Left lung (tissue), 4 donors: ENCODE measurements at regions not wholly inside any gene's neighbourhood (a gene's known extent, or its start where the extent isn't known, plus 50 kb on each side); places are given as distances from the start of the nearest gene placed in this dataset.

Source experiments
- ATAC-seq: fragments of 200-7000 bp; cut with Tn5 transposase; one replicate; pipeline ENCODE4 v1.9.1; 2020; ENCODE audit warnings: moderate library complexity
- DNase-seq, 4 donors: peaks; one replicate each; pipeline ENCODE4 v3.0.0-alpha.2; 2013 to 2020
- H3K27ac ChIP-seq, 2 donors: fragments of 200-600 bp; sonication (generic) in 1 of 2; one replicate each; pipeline versions ENCODE4 v1.5.0 to v1.8.0; 2020 to 2021
- H3K27me3 ChIP-seq, 2 donors: fragments of 200-600 bp; sonication (generic) in 1 of 2; one replicate each; pipeline versions ENCODE4 v1.5.0 to v1.8.0; 2020 to 2021
- H3K36me3 ChIP-seq, 2 donors: fragments of 200-600 bp; sonication (generic) in 1 of 2; one replicate each; pipeline versions ENCODE4 v1.5.0 to v1.8.0; 2020 to 2021
- H3K4me1 ChIP-seq, 2 donors: fragments of 200-600 bp; one replicate each; pipeline ENCODE4 v1.8.0; 2021
- H3K4me3 ChIP-seq, 2 donors: fragments of 200-600 bp; sonication (generic) in 1 of 2; one replicate each; pipeline versions ENCODE4 v1.5.0 to v1.8.0; 2020 to 2021; ENCODE audit warnings: mild to moderate bottlenecking in 1 of 2
- H3K9me3 ChIP-seq, 2 donors: fragments of 200-600 bp; sonication (generic) in 1 of 2; one replicate each; pipeline versions ENCODE4 v1.5.0 to v1.8.0; 2020 to 2021
- intact Hi-C, 2 donors: fragments of 100-400 bp; cut with DNase I; formaldehyde crosslinking; loops; one replicate each; pipeline versions ENCODE4 v1.11.2 to v1.14.2; 2022
- TF ChIP-seq, protein P1 (sequence below), 2 donors: fragments of 200-600 bp; sonication (generic) in 1 of 2; IDR thresholded peaks; one replicate each; pipeline versions ENCODE4 v1.5.0 to v1.8.0; 2021; ENCODE audit warnings: antibody characterized with exemption in 2 of 2
- donor health status: DM: no; HTN: yes; CAD: no.
- donor health status: DM: no; HTN: no; CAD: no.

DNA sequence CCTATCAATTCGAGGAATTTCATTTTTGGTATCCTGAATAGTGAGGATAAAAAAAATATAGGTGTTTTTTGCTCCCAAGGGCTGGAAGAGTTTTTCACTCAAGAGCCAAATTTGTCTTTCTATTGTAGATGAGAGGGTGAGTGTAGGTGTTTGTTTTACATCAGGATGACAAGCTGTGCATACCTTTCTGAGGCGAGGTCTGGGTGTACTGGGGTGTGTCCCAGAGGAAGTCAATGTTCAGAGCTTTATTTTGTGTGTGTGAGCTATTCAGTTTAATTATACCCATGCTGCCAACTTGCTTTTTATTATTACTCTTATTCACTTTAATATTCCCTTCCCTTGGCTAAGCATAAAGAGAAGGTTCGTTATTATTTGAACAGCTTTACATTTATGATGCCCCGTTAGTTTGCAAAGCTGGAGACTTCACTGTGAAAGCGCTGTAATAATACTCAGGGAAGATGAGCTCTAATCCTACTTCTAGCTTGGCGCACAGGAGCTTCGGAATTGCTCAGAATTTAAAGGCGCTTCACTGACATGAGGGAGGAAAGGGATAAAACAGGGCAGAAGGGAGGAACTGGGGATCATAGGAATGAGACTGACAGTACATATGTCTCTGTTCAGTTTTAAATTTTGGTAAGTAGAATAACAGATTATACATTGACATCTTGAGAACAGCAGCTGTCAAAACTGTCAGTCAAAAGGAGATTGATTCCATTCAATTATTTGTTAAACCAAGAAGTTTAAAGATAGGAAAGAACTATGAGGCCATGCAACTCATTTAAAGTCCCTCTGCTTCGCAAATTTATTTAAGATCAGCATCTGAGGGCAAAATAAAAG is 117.7 kb upstream of the TP63 start:
- Histone ChIP-seq H3K36me3 (no peaks in the 10 kb centered on the region), H3K27me3 (no peaks in the 10 kb centered on the region), H3K4me1 (no peaks in the 10 kb centered on the region), H3K4me3 (no peak overlapping the region), H3K9me3 (peaks cover 0 to 16% of the 10 kb centered on the region in 2 donors), H3K27ac (no peak overlapping the region)
- intact Hi-C loops: no loop called here
- peak; percentile 95 for ATAC-seq
- no peak for DNase-seq
- TF ChIP-seq, protein P1, sequence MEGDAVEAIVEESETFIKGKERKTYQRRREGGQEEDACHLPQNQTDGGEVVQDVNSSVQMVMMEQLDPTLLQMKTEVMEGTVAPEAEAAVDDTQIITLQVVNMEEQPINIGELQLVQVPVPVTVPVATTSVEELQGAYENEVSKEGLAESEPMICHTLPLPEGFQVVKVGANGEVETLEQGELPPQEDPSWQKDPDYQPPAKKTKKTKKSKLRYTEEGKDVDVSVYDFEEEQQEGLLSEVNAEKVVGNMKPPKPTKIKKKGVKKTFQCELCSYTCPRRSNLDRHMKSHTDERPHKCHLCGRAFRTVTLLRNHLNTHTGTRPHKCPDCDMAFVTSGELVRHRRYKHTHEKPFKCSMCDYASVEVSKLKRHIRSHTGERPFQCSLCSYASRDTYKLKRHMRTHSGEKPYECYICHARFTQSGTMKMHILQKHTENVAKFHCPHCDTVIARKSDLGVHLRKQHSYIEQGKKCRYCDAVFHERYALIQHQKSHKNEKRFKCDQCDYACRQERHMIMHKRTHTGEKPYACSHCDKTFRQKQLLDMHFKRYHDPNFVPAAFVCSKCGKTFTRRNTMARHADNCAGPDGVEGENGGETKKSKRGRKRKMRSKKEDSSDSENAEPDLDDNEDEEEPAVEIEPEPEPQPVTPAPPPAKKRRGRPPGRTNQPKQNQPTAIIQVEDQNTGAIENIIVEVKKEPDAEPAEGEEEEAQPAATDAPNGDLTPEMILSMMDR (IDR thresholded peaks at IDR 0.05): no peak

DNA sequence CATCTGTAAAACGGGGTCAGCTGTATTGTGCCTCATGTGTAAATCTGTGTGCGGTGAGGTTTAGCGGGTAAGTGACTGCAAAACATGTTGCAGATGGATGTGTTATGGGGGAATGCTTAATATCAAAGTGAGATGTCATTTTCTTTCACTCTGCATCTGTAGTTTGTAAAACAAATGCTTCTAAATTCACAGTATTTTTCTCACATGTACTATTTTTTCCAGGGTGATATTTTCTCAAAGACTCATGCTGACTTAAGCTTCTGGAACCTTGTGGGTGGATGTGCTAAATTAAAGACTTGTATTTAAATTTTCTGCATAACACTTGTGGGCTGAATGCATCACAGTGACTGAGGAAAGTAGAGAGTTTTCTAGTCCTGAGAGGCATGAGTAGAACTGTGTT is 115.2 kb upstream of the TP63 start:
- Histone ChIP-seq H3K9me3 (peaks cover 0 to 24% of the 10 kb centered on the region in 2 donors), H3K36me3 (no peaks in the 10 kb centered on the region), H3K4me3 (no peak overlapping the region), H3K4me1 (no peaks in the 10 kb centered on the region), H3K27me3 (no peaks in the 10 kb centered on the region), H3K27ac (no peak overlapping the region)
- TF ChIP-seq, protein P1 (IDR thresholded peaks at IDR 0.05): no peak
- ATAC-seq (no peak), DNase-seq (no peak)
- intact Hi-C loops: no loop called here

DNA sequence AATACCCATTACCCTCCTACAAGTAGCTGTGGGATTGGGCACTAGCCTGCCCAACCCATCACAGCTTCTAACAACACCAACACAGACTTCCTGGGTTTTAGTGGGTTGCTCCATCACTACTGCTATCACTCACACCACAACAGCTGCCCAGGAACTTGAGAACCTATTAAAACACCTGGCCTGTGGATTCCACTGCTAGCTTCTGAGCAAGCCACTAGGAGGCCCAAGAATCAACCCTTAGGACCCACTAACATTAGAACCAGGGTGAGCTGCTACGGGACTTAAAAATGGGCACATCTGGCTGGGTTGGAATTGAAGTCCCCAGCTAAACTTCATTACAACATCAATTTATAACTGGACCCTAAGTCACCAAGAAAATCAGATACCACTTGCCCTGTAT is 113.2 kb upstream of the TP63 start:
- DNase-seq (no peak), ATAC-seq (no peak)
- intact Hi-C loops: no loop called here

DNA sequence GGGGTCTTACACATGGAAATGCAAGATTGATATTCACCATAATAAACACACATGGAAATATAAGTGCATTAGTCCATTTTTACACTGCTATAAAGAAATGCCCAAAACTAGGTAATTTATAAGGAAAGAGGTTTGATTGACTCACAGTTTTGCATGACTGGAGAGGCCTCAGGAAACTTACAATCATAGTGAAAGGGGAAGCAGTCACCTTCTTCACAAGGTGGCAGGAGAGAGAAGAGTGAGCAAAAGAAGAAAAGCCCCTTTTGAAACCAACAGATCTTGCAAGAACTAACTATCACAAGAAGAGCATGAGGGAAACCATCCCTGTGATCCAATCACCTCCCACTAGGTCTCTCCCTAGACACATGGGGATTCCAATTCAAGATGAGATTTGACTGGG is 111.7 kb upstream of the TP63 start:
- intact Hi-C loops: no loop called here
- DNase-seq (no peak), ATAC-seq (no peak)
- no peaks in the 10 kb centered on the region for H3K27me3 ChIP-seq
- H3K4me3 ChIP-seq: no peak overlapping the region
- H3K27ac ChIP-seq: no peak overlapping the region
- TF ChIP-seq, protein P1 (IDR thresholded peaks at IDR 0.05): no peak
- no peaks in the 10 kb centered on the region for H3K36me3 ChIP-seq
- H3K4me1 ChIP-seq: no peaks in the 10 kb centered on the region
- H3K9me3 ChIP-seq: peaks cover 0 to 24% of the 10 kb centered on the region in 2 donors

More for the DNA sequence above, 113.2 kb upstream of the TP63 start:
- Histone ChIP-seq H3K4me3 (no peak overlapping the region), H3K36me3 (no peaks in the 10 kb centered on the region), H3K27me3 (no peaks in the 10 kb centered on the region), H3K9me3 (peaks cover 0 to 24% of the 10 kb centered on the region in 2 donors), H3K4me1 (no peaks in the 10 kb centered on the region), H3K27ac (no peak overlapping the region)
- TF ChIP-seq, protein P1 (IDR thresholded peaks at IDR 0.05): no peak

DNA sequence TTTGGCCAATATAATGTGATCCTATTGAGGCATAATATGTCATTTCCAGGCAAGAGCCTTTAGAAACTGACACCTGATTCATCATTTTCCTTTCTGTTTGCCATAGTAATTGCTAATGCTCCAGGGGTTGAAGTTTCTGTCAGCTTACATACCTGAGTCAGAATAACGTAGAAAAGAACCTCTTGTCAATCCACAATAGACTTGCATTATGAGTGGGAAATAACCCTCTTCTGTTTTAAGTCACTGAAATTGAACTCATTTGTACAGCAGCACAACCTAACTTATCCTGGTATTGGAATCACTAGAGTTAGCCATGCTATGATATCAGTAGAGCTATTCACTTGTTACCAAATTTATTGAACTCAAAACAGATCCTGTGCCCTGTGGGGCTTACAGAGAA is 101.7 kb upstream of the TP63 start:
- intact Hi-C loops: no loop called here
- ATAC-seq: no peak

More for the DNA sequence above, 101.7 kb upstream of the TP63 start:
- Histone ChIP-seq H3K27ac (no peak overlapping the region), H3K4me1 (no peaks in the 10 kb centered on the region), H3K9me3 (peaks cover 0 to 16% of the 10 kb centered on the region in 2 donors), H3K36me3 (no peaks in the 10 kb centered on the region), H3K27me3 (no peaks in the 10 kb centered on the region), H3K4me3 (no peak overlapping the region)
- no peak for DNase-seq
- TF ChIP-seq, protein P1 (IDR thresholded peaks at IDR 0.05): no peak
